ENCODE measurements at regions not wholly inside any gene's neighbourhood (a gene's known extent, or its start where the extent isn't known, plus 50 kb on each side); places are given as distances from the start of the nearest gene placed in this dataset.
A peak's percentile ranks its signal among the peaks of the same experiment; 100 is the strongest.

DNA sequence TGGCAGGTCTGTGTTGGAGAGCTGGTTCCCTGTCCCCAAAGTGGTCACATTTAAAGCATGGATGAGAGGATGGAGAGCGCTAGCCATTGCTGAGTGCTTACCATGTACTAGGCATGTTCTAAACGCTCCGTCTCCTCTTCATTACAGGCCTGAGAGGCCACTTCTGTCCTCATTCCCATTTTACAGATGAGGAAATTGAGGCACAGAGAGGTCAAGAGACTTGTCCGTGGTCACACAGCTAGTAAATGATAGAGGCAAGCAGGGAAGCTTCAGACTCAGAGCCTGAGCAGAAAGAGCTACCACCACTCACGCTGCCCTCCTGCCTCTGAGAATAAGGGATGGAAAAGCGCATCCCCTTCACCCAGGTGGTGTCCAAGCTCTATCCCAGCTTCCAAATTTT, 64.3 kb downstream of the SLC25A47 start (continued):
- TF ChIP-seq, protein P1, sequence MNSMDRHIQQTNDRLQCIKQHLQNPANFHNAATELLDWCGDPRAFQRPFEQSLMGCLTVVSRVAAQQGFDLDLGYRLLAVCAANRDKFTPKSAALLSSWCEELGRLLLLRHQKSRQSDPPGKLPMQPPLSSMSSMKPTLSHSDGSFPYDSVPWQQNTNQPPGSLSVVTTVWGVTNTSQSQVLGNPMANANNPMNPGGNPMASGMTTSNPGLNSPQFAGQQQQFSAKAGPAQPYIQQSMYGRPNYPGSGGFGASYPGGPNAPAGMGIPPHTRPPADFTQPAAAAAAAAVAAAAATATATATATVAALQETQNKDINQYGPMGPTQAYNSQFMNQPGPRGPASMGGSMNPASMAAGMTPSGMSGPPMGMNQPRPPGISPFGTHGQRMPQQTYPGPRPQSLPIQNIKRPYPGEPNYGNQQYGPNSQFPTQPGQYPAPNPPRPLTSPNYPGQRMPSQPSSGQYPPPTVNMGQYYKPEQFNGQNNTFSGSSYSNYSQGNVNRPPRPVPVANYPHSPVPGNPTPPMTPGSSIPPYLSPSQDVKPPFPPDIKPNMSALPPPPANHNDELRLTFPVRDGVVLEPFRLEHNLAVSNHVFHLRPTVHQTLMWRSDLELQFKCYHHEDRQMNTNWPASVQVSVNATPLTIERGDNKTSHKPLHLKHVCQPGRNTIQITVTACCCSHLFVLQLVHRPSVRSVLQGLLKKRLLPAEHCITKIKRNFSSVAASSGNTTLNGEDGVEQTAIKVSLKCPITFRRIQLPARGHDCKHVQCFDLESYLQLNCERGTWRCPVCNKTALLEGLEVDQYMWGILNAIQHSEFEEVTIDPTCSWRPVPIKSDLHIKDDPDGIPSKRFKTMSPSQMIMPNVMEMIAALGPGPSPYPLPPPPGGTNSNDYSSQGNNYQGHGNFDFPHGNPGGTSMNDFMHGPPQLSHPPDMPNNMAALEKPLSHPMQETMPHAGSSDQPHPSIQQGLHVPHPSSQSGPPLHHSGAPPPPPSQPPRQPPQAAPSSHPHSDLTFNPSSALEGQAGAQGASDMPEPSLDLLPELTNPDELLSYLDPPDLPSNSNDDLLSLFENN (IDR thresholded peaks at IDR 0.05; ENCODE audit: low read depth in 2 of 2, low read length in 2 of 2): no peak
- TF ChIP-seq ZFX (CRISPR knock-in tag; IDR thresholded peaks at IDR 0.05) (no peak), SMARCA5 (IDR thresholded peaks at IDR 0.05) (peak; percentile 23; the same call in 1 of the 2 replicates), BCOR (IDR thresholded peaks at IDR 0.05) (peak; percentile 86), RBM25 (IDR thresholded peaks at IDR 0.05; ENCODE audit: low read depth, low read length, severe bottlenecking) (peak; percentile 95), SREBF2 (CRISPR knock-in tag; IDR thresholded peaks at IDR 0.05) (no peak), HDGF (IDR thresholded peaks at IDR 0.05) (no peak), KLF13 (tag; IDR thresholded peaks at IDR 0.05; ENCODE audit: borderline replicate concordance, low read depth) (no peak), SRSF9 (IDR thresholded peaks at IDR 0.05; ENCODE audit: borderline replicate concordance, low read depth, low read length) (no peak), ZNF644 (tag; IDR thresholded peaks at IDR 0.05; ENCODE audit: low read depth) (no peak), ZNF324 (CRISPR knock-in tag; IDR thresholded peaks at IDR 0.05) (no peak), CBX8 (IDR thresholded peaks at IDR 0.05; ENCODE audit: borderline replicate concordance, extremely low read depth, low read depth, low read length, poor library complexity, severe bottlenecking) (no peak), HMGN3 (IDR thresholded peaks at IDR 0.05; ENCODE audit: borderline replicate concordance, extremely low read depth, insufficient read length, low read depth, low read length) (no peak), ESRRA (IDR thresholded peaks at IDR 0.05; ENCODE audit: borderline replicate concordance, low read depth) (peak; percentile 92), CHCHD3 (CRISPR knock-in tag; IDR thresholded peaks at IDR 0.05) (no peak), U2AF2 (optimal IDR thresholded peaks at IDR 0.05; ENCODE audit: low read depth, low read length) (no peak), RCOR1 (IDR thresholded peaks at IDR 0.05; ENCODE audit: borderline replicate concordance in 1 of 2, low read depth in 2 of 2, low read length in 2 of 2) (0 out of 4 replicates have a peak, but pooled peaks of 1 of the 2 experiments have one; percentile 35), RBM15 (IDR thresholded peaks at IDR 0.05; ENCODE audit: insufficient read depth, low read length) (no peak), PTBP1 (IDR thresholded peaks at IDR 0.05; ENCODE audit: low read depth, low read length) (0 out of 2 replicates have a peak, but pooled peaks have one; percentile 34)
- TF ChIP-seq, protein P2, sequence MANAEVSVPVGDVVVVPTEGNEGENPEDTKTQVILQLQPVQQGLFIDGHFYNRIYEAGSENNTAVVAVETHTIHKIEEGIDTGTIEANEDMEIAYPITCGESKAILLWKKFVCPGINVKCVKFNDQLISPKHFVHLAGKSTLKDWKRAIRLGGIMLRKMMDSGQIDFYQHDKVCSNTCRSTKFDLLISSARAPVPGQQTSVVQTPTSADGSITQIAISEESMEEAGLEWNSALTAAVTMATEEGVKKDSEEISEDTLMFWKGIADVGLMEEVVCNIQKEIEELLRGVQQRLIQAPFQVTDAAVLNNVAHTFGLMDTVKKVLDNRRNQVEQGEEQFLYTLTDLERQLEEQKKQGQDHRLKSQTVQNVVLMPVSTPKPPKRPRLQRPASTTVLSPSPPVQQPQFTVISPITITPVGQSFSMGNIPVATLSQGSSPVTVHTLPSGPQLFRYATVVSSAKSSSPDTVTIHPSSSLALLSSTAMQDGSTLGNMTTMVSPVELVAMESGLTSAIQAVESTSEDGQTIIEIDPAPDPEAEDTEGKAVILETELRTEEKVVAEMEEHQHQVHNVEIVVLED (CRISPR knock-in tag; IDR thresholded peaks at IDR 0.05): no peak
